Thymus (tissue), 11 donors: ENCODE measurements at regions not wholly inside any gene's neighbourhood (a gene's known extent, or its start where the extent isn't known, plus 50 kb on each side); places are given as distances from the start of the nearest gene placed in this dataset.

Experiments used
- DNase-seq, 9 donors: peaks; one replicate each; pipeline ENCODE4 v3.0.0-alpha.2; 2013; ENCODE audit warnings: low spot score in 9 of 9, low read depth in 6 of 9, missing footprints in 1 of 9
- H3K27ac ChIP-seq, 2 donors: one replicate each; pipeline ENCODE4 v1.5.1; 2013; ENCODE audit warnings: control low read depth in 1 of 2, low read depth in 1 of 2, low read length in 1 of 2, mild to moderate bottlenecking in 1 of 2, moderate library complexity in 1 of 2
- H3K27me3 ChIP-seq, 2 donors: one replicate each; pipeline ENCODE4 v1.5.1; 2013; ENCODE audit warnings: low read length in 1 of 2; ENCODE audit not compliant: control insufficient read depth in 2 of 2, insufficient read depth in 1 of 2
- H3K36me3 ChIP-seq, 2 donors: one replicate each; pipeline ENCODE4 v1.5.1; 2013; ENCODE audit warnings: low read length in 1 of 2, mild to moderate bottlenecking in 1 of 2, moderate library complexity in 1 of 2; ENCODE audit not compliant: control insufficient read depth in 2 of 2, insufficient read depth in 2 of 2
- H3K4me1 ChIP-seq, 2 donors: one replicate each; pipeline ENCODE4 v1.5.1; 2013; ENCODE audit warnings: low read length in 2 of 2; ENCODE audit not compliant: control insufficient read depth in 2 of 2, insufficient read depth in 2 of 2
- H3K4me3 ChIP-seq, 2 donors: one replicate each; pipeline ENCODE4 v1.5.1; 2013; ENCODE audit warnings: low read length in 2 of 2, control low read depth in 1 of 2, mild to moderate bottlenecking in 1 of 2
- H3K9me3 ChIP-seq, 2 donors: one replicate each; pipeline ENCODE4 v1.5.1; 2013; ENCODE audit warnings: low read length in 1 of 2, mild to moderate bottlenecking in 1 of 2; ENCODE audit not compliant: control insufficient read depth in 2 of 2, insufficient read depth in 1 of 2
- WGBS: extraction: QIAGEN DNeasy Blood & Tissue Kit; methylation state at CpG from one replicate; pipeline ENCODE4 v1.1.7; 2013; 5-methylcytosine and 5-hydroxymethylcytosine counted together
- donor health status: healthy.

GRCh38 chr1:93815366-93816110, 63.5 kb downstream of the DNTTIP2 start:
- 85% methylated on average over 8 of the region's 8 CpGs for WGBS
- Histone ChIP-seq H3K27ac (no peak overlapping the region), H3K4me1 (peaks cover 0 to 21% of the 10 kb centered on the region in 2 donors)

GRCh38 chr1:93814795-93815340, 64.1 kb downstream of the DNTTIP2 start:
- DNase-seq, result no peak
- no peaks in the 10 kb centered on the region for H3K27me3 ChIP-seq
- H3K27ac ChIP-seq, result no peak overlapping the region
- H3K4me3 ChIP-seq, result no peak overlapping the region
- H3K9me3 ChIP-seq, result no peaks in the 10 kb centered on the region
- no peaks in the 10 kb centered on the region for H3K36me3 ChIP-seq
- peaks cover 0 to 21% of the 10 kb centered on the region in 2 donors for H3K4me1 ChIP-seq
- 94% methylated on average over 8 of the region's 8 CpGs for WGBS

More at GRCh38 chr1:93815366-93816110, 63.5 kb downstream of the DNTTIP2 start:
- Histone ChIP-seq H3K4me3 (no peak overlapping the region), H3K27me3 (no peaks in the 10 kb centered on the region), H3K9me3 (no peaks in the 10 kb centered on the region), H3K36me3 (no peaks in the 10 kb centered on the region)
- DNase-seq, result no peak

- WGBS, result 94% methylated on average over 7 of the region's 7 CpGs
- H3K4me1 ChIP-seq, result peaks cover 0 to 21% of the 10 kb centered on the region in 2 donors
- H3K9me3 ChIP-seq, result peaks cover 0 to 3% of the 10 kb centered on the region in 2 donors
- H3K4me3 ChIP-seq, result no peak overlapping the region
- H3K27me3 ChIP-seq, result no peaks in the 10 kb centered on the region
- H3K27ac ChIP-seq, result no peak overlapping the region
- DNase-seq, result peak; percentile 59 to 90 (median 78)
- H3K36me3 ChIP-seq, result no peaks in the 10 kb centered on the region
Observed at GRCh38 chr1:93814059-93814794, 64.8 kb downstream of the DNTTIP2 start.

- H3K9me3 ChIP-seq, result peaks cover 0 to 3% of the 10 kb centered on the region in 2 donors
- H3K4me1 ChIP-seq, result peaks cover 0 to 14% of the 10 kb centered on the region in 2 donors
- H3K4me3 ChIP-seq, result no peak overlapping the region
- no peaks in the 10 kb centered on the region for H3K36me3 ChIP-seq
- WGBS, result 97% methylated on average over 2 of the region's 2 CpGs
- H3K27me3 ChIP-seq, result no peaks in the 10 kb centered on the region
- DNase-seq, result no peak
- no peak overlapping the region for H3K27ac ChIP-seq
Observed at GRCh38 chr1:93813076-93813475, 65.9 kb downstream of the DNTTIP2 start.

GRCh38 chr1:93811326-93812065, 67.5 kb downstream of the DNTTIP2 start:
- DNase-seq, result no peak
- peaks cover 0 to 6% of the 10 kb centered on the region in 2 donors for H3K9me3 ChIP-seq
- no peaks in the 10 kb centered on the region for H3K4me1 ChIP-seq
- 94% methylated on average over 7 of the region's 7 CpGs for WGBS
- H3K36me3 ChIP-seq, result no peaks in the 10 kb centered on the region
- no peaks in the 10 kb centered on the region for H3K27me3 ChIP-seq
- no peak overlapping the region for H3K27ac ChIP-seq
- no peak overlapping the region for H3K4me3 ChIP-seq

- no peak for DNase-seq
- Histone ChIP-seq H3K4me3 (no peak overlapping the region), H3K27me3 (no peaks in the 10 kb centered on the region), H3K4me1 (no peaks in the 10 kb centered on the region), H3K27ac (no peak overlapping the region), H3K36me3 (no peaks in the 10 kb centered on the region), H3K9me3 (peaks cover 0 to 6% of the 10 kb centered on the region in 2 donors)
- 96% methylated on average over 3 of the region's 3 CpGs for WGBS
Observed at GRCh38 chr1:93810316-93810715, 68.7 kb downstream of the DNTTIP2 start.

- H3K36me3 ChIP-seq, result no peaks in the 10 kb centered on the region
- no peak overlapping the region for H3K27ac ChIP-seq
- no peak for DNase-seq
- no peak overlapping the region for H3K4me3 ChIP-seq
- H3K4me1 ChIP-seq, result no peaks in the 10 kb centered on the region
- no peaks in the 10 kb centered on the region for H3K27me3 ChIP-seq
- 96% methylated on average over 2 of the region's 2 CpGs for WGBS
- peaks cover 0 to 6% of the 10 kb centered on the region in 2 donors for H3K9me3 ChIP-seq
Observed at GRCh38 chr1:93808871-93809270, 70.1 kb downstream of the DNTTIP2 start.

- WGBS, result 97% methylated on average over 2 of the region's 2 CpGs
- H3K4me1 ChIP-seq, result no peaks in the 10 kb centered on the region
- no peak for DNase-seq
- H3K27me3 ChIP-seq, result no peaks in the 10 kb centered on the region
- peaks cover 0 to 6% of the 10 kb centered on the region in 2 donors for H3K9me3 ChIP-seq
- H3K36me3 ChIP-seq, result no peaks in the 10 kb centered on the region
- no peak overlapping the region for H3K27ac ChIP-seq
- no peak overlapping the region for H3K4me3 ChIP-seq
Observed at GRCh38 chr1:93807311-93807930, 71.6 kb downstream of the DNTTIP2 start.
